HepG2 (cell line): ENCODE measurements at regions not wholly inside any gene's neighbourhood (a gene's known extent, or its start where the extent isn't known, plus 50 kb on each side); places are given as distances from the start of the nearest gene placed in this dataset.

Experiments used
- EZH2 ChIP-seq: conservative IDR thresholded peaks from 2 replicates; pipeline ENCODE4 v1.6.1; 2012; ENCODE audit warnings: mild to moderate bottlenecking, low read depth, low read length, moderate library complexity
- FOSL1 ChIP-seq: sonication (generic); formaldehyde crosslinking; IDR thresholded peaks from 2 replicates; pipeline ENCODE4 v1.9.0; 2021; ENCODE audit warnings: missing genetic modification reagents, borderline replicate concordance
- SP1 ChIP-seq, 2 experiments: fragments of 450-650 bp in 1 of 2; sonication (generic) in 1 of 2; formaldehyde crosslinking in 1 of 2; IDR thresholded peaks; 2 replicates each; pipeline versions ENCODE4 v1.4.0 to v1.6.1; 2016 to 2020; ENCODE audit warnings: missing genetic modification reagents in 1 of 2
- ZNF124 ChIP-seq: sonication (generic); formaldehyde crosslinking; IDR thresholded peaks from 2 replicates; pipeline ENCODE4 v1.4.0; 2020; ENCODE audit warnings: missing genetic modification reagents
- TF ChIP-seq, protein P1 (sequence below): sonication (generic); formaldehyde crosslinking; IDR thresholded peaks from 2 replicates; pipeline ENCODE4 v1.4.0; 2020; ENCODE audit warnings: missing genetic modification reagents
- TF ChIP-seq, protein P2 (sequence below): sonication (generic); formaldehyde crosslinking; IDR thresholded peaks from 2 replicates; pipeline ENCODE4 v1.5.1; 2020; ENCODE audit warnings: mild to moderate bottlenecking, moderate library complexity, missing genetic modification reagents

DNA sequence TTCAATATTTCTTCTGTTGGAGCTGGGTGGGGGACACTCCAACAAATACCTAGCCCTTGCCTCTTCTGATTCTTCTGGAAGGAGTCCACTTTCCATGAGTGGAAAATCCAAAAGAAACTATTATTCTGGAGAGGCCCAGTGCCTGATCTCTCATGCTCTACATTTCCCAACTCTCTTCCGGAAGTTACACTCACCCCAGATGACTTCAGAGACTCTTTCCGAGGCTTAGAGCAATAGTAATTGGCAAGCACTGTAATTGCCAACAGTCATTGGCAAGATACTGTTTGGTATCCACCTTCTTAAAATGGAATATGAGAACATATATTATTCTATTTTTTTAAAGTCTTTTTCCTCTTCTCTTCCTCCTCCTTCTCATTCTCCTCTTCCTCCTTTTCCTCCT lies 60.5 kb upstream of the CYRIA start:
- TF ChIP-seq, protein P1, sequence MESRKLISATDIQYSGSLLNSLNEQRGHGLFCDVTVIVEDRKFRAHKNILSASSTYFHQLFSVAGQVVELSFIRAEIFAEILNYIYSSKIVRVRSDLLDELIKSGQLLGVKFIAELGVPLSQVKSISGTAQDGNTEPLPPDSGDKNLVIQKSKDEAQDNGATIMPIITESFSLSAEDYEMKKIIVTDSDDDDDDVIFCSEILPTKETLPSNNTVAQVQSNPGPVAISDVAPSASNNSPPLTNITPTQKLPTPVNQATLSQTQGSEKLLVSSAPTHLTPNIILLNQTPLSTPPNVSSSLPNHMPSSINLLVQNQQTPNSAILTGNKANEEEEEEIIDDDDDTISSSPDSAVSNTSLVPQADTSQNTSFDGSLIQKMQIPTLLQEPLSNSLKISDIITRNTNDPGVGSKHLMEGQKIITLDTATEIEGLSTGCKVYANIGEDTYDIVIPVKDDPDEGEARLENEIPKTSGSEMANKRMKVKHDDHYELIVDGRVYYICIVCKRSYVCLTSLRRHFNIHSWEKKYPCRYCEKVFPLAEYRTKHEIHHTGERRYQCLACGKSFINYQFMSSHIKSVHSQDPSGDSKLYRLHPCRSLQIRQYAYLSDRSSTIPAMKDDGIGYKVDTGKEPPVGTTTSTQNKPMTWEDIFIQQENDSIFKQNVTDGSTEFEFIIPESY (CRISPR knock-in tag) = no peak
- TF ChIP-seq EZH2 = no peak
- no peak for TF ChIP-seq ZNF124
- TF ChIP-seq SP1 (IDR thresholded peaks at IDR 0.05) = no peak
- no peak for TF ChIP-seq SP1 (CRISPR knock-in tag; IDR thresholded peaks at IDR 0.05)
- TF ChIP-seq, protein P2, sequence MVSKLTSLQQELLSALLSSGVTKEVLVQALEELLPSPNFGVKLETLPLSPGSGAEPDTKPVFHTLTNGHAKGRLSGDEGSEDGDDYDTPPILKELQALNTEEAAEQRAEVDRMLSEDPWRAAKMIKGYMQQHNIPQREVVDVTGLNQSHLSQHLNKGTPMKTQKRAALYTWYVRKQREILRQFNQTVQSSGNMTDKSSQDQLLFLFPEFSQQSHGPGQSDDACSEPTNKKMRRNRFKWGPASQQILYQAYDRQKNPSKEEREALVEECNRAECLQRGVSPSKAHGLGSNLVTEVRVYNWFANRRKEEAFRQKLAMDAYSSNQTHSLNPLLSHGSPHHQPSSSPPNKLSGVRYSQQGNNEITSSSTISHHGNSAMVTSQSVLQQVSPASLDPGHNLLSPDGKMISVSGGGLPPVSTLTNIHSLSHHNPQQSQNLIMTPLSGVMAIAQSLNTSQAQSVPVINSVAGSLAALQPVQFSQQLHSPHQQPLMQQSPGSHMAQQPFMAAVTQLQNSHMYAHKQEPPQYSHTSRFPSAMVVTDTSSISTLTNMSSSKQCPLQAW (CRISPR knock-in tag) = no peak
- TF ChIP-seq FOSL1 (CRISPR knock-in tag) = no peak
